ENCODE measurements at regions not wholly inside any gene's neighbourhood (a gene's known extent, or its start where the extent isn't known, plus 50 kb on each side); places are given as distances from the start of the nearest gene placed in this dataset.

DNA sequence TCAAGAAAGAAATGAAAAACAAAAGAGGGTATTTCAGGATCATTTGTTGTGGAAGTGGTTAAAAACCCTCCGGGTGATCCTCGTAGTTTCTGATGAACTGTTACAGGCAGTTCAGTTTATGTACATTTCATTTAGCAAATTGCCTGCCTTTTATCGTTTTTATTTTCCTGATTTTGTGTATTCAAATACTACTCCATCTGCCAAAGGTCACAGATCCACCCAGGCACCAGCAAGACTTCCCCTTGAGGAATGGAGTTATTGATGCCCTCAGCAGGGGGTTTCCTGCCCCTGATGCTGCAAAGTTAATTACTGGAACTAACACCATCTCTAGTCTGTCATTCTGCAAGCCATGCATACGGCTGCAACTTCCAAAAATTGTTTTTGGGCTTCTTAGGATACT, 641.9 kb downstream of the SLC4A3 start (continued):
- TF ChIP-seq, protein P1, sequence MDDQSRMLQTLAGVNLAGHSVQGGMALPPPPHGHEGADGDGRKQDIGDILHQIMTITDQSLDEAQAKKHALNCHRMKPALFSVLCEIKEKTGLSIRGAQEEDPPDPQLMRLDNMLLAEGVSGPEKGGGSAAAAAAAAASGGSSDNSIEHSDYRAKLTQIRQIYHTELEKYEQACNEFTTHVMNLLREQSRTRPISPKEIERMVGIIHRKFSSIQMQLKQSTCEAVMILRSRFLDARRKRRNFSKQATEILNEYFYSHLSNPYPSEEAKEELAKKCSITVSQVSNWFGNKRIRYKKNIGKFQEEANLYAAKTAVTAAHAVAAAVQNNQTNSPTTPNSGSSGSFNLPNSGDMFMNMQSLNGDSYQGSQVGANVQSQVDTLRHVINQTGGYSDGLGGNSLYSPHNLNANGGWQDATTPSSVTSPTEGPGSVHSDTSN (CRISPR knock-in tag; IDR thresholded peaks at IDR 0.05), result no peak
- TF ChIP-seq KLF9 (tag by site-specific recombination; IDR thresholded peaks at IDR 0.05; ENCODE audit: low read depth) (no peak), TCF7L2 (IDR thresholded peaks at IDR 0.05; ENCODE audit: borderline replicate concordance, low read depth, low read length) (peak; percentile 21; the same call in 1 of the 2 replicates), ZNF202 (tag by site-specific recombination; IDR thresholded peaks at IDR 0.05; ENCODE audit: borderline replicate concordance) (no peak), ZNF37A (tag by site-specific recombination; IDR thresholded peaks at IDR 0.05) (no peak), GLIS1 (tag by site-specific recombination; IDR thresholded peaks at IDR 0.05) (peak; percentile 64; the same call in 1 of the 2 replicates), ZIC2 (tag by site-specific recombination; IDR thresholded peaks at IDR 0.05) (peak; percentile 41; the same call in 1 of the 2 replicates), ZNF404 (tag by site-specific recombination; IDR thresholded peaks at IDR 0.05) (no peak), FEZF1 (tag by site-specific recombination; IDR thresholded peaks at IDR 0.05) (0 out of 2 replicates have a peak, but pooled peaks have one; percentile 17), PRDM1 (tag by site-specific recombination; IDR thresholded peaks at IDR 0.05) (no peak), ZNF24 (tag by site-specific recombination; IDR thresholded peaks at IDR 0.05) (no peak), ZNF514 (tag by site-specific recombination; IDR thresholded peaks at IDR 0.05) (no peak), ZNF776 (tag by site-specific recombination; IDR thresholded peaks at IDR 0.05; ENCODE audit: borderline replicate concordance) (no peak), ZNF530 (tag by site-specific recombination; IDR thresholded peaks at IDR 0.05; ENCODE audit: low read depth) (no peak), ZNF2 (tag by site-specific recombination; IDR thresholded peaks at IDR 0.05) (no peak), ZNF707 (tag by site-specific recombination; IDR thresholded peaks at IDR 0.05) (no peak), ZNF623 (tag by site-specific recombination; IDR thresholded peaks at IDR 0.05) (no peak), MYNN (tag by site-specific recombination; IDR thresholded peaks at IDR 0.05; ENCODE audit: borderline replicate concordance) (no peak), ZNF791 (tag by site-specific recombination; IDR thresholded peaks at IDR 0.05) (no peak), MEIS1 (CRISPR knock-in tag; IDR thresholded peaks at IDR 0.05; ENCODE audit: borderline replicate concordance) (no peak)
- TF ChIP-seq, protein P2, sequence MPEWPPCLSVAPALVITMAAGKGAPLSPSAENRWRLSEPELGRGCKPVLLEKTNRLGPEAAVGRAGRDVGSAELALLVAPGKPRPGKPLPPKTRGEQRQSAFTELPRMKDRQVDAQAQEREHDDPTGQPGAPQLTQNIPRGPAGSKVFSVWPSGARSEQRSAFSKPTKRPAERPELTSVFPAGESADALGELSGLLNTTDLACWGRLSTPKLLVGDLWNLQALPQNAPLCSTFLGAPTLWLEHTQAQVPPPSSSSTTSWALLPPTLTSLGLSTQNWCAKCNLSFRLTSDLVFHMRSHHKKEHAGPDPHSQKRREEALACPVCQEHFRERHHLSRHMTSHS (tag by site-specific recombination; IDR thresholded peaks at IDR 0.05), result no peak
- TF ChIP-seq, protein P3, sequence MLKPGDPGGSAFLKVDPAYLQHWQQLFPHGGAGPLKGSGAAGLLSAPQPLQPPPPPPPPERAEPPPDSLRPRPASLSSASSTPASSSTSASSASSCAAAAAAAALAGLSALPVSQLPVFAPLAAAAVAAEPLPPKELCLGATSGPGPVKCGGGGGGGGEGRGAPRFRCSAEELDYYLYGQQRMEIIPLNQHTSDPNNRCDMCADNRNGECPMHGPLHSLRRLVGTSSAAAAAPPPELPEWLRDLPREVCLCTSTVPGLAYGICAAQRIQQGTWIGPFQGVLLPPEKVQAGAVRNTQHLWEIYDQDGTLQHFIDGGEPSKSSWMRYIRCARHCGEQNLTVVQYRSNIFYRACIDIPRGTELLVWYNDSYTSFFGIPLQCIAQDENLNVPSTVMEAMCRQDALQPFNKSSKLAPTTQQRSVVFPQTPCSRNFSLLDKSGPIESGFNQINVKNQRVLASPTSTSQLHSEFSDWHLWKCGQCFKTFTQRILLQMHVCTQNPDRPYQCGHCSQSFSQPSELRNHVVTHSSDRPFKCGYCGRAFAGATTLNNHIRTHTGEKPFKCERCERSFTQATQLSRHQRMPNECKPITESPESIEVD (tag by site-specific recombination; IDR thresholded peaks at IDR 0.05), result 0 out of 2 replicates have a peak, but pooled peaks have one; percentile 27
- TF ChIP-seq, protein P4, sequence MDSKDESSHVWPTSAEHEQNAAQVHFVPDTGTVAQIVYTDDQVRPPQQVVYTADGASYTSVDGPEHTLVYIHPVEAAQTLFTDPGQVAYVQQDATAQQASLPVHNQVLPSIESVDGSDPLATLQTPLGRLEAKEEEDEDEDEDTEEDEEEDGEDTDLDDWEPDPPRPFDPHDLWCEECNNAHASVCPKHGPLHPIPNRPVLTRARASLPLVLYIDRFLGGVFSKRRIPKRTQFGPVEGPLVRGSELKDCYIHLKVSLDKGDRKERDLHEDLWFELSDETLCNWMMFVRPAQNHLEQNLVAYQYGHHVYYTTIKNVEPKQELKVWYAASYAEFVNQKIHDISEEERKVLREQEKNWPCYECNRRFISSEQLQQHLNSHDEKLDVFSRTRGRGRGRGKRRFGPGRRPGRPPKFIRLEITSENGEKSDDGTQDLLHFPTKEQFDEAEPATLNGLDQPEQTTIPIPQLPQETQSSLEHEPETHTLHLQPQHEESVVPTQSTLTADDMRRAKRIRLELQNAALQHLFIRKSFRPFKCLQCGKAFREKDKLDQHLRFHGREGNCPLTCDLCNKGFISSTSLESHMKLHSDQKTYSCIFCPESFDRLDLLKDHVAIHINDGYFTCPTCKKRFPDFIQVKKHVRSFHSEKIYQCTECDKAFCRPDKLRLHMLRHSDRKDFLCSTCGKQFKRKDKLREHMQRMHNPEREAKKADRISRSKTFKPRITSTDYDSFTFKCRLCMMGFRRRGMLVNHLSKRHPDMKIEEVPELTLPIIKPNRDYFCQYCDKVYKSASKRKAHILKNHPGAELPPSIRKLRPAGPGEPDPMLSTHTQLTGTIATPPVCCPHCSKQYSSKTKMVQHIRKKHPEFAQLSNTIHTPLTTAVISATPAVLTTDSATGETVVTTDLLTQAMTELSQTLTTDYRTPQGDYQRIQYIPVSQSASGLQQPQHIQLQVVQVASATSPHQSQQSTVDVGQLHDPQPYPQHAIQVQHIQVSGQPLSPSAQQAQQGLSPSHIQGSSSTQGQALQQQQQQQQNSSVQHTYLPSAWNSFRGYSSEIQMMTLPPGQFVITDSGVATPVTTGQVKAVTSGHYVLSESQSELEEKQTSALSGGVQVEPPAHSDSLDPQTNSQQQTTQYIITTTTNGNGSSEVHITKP (tag by site-specific recombination; IDR thresholded peaks at IDR 0.05), result peak; percentile 25; the same call in 1 of the 2 replicates
